ENCODE measurements at regions not wholly inside any gene's neighbourhood (a gene's known extent, or its start where the extent isn't known, plus 50 kb on each side); places are given as distances from the start of the nearest gene placed in this dataset.
"Not testable (repeated sequence)": the region's sequence is repeated elsewhere in the genome, so short reads cannot be mapped to it uniquely, and the experiment has no call there.

GRCh38 chr9:2395814-2396612 is 225.6 kb upstream of the VLDLR start:
- no peak for DNase-seq (ENCODE audit: low spot score)

- DNase-seq (ENCODE audit: low spot score), result no peak
These were observed 224.8 kb upstream of the VLDLR start for GRCh38 chr9:2396622-2397285.

GRCh38 chr9:2397875-2398274 is 223.7 kb upstream of the VLDLR start:
- DNase-seq (ENCODE audit: low spot score), result not testable (repeated sequence)

GRCh38 chr9:2401746-2402145 is 219.8 kb upstream of the VLDLR start:
- DNase-seq (ENCODE audit: low spot score), result not testable (repeated sequence)

- DNase-seq (ENCODE audit: low spot score), result no peak
These were observed 217.9 kb upstream of the VLDLR start for GRCh38 chr9:2403701-2404100.

- no peak for DNase-seq (ENCODE audit: low spot score)
These were observed 215.3 kb upstream of the VLDLR start for GRCh38 chr9:2406252-2406651.

GRCh38 chr9:2407450-2407849 is 214.1 kb upstream of the VLDLR start:
- no peak for DNase-seq (ENCODE audit: low spot score)

- DNase-seq (ENCODE audit: low spot score), result no peak
These were observed 209.9 kb upstream of the VLDLR start for GRCh38 chr9:2411459-2412215.

- no peak for DNase-seq (ENCODE audit: low spot score)
These were observed 208.3 kb upstream of the VLDLR start for GRCh38 chr9:2413160-2413805.

- no peak for DNase-seq (ENCODE audit: low spot score)
These were observed 207.1 kb upstream of the VLDLR start for GRCh38 chr9:2414465-2414864.

- no peak for DNase-seq (ENCODE audit: low spot score)
These were observed 206.3 kb upstream of the VLDLR start for GRCh38 chr9:2415326-2415725.

GRCh38 chr9:2417730-2418129 is 203.9 kb upstream of the VLDLR start:
- no peak for DNase-seq (ENCODE audit: low spot score)

GRCh38 chr9:2418619-2419018 is 203.0 kb upstream of the VLDLR start:
- DNase-seq (ENCODE audit: low spot score), result no peak

GRCh38 chr9:2419347-2419746 is 202.2 kb upstream of the VLDLR start:
- no peak for DNase-seq (ENCODE audit: low spot score)

- no peak for DNase-seq (ENCODE audit: low spot score)
These were observed 201.0 kb upstream of the VLDLR start for GRCh38 chr9:2420543-2420942.

- no peak for DNase-seq (ENCODE audit: low spot score)
These were observed 197.0 kb upstream of the VLDLR start for GRCh38 chr9:2424619-2425033.

GRCh38 chr9:2425676-2426075 is 195.9 kb upstream of the VLDLR start:
- DNase-seq (ENCODE audit: low spot score), result no peak

- DNase-seq (ENCODE audit: low spot score), result no peak
These were observed 194.3 kb upstream of the VLDLR start for GRCh38 chr9:2427120-2427891.

GRCh38 chr9:2439957-2440356 is 181.6 kb upstream of the VLDLR start:
- no peak for DNase-seq (ENCODE audit: low spot score)

- DNase-seq (ENCODE audit: low spot score), result not testable (repeated sequence)
These were observed 177.7 kb upstream of the VLDLR start for GRCh38 chr9:2443933-2444332.

- no peak for DNase-seq (ENCODE audit: low spot score)
These were observed 173.3 kb upstream of the VLDLR start for GRCh38 chr9:2448193-2448738.

Data from left forelimb (tissue), 1 donor.